Vagina (tissue), 2 donors: ENCODE measurements at regions not wholly inside any gene's neighbourhood (a gene's known extent, or its start where the extent isn't known, plus 50 kb on each side); places are given as distances from the start of the nearest gene placed in this dataset.

ENCODE experiments used
- DNase-seq, 2 donors: peaks; one replicate each; pipeline ENCODE4 v3.0.0-alpha.2; 2017; ENCODE audit errors: extremely low spot score in 2 of 2
- H3K27ac ChIP-seq: fragments of 200-600 bp; sonication (generic); one replicate; pipeline ENCODE4 v1.5.1; 2019
- H3K27me3 ChIP-seq: fragments of 200-600 bp; sonication (generic); one replicate; pipeline ENCODE4 v1.5.1; 2019
- H3K36me3 ChIP-seq, 2 donors: fragments of 200-600 bp; sonication (generic); one replicate each; pipeline ENCODE4 v1.5.1; 2017 to 2019
- H3K4me1 ChIP-seq: fragments of 200-600 bp; sonication (generic); one replicate; pipeline ENCODE4 v1.5.1; 2019
- H3K4me3 ChIP-seq, 2 donors: fragments of 200-600 bp; sonication (generic); 1 replicate in 1 of 2; 2 replicates in 1 of 2; pipeline ENCODE4 v1.5.1; 2016 to 2019
- H3K9me3 ChIP-seq: fragments of 200-600 bp; sonication (generic); one replicate; pipeline ENCODE4 v1.5.1; 2019
- POLR2A ChIP-seq, 2 donors: fragments of 450-650 bp; IDR thresholded peaks; one replicate each; pipeline ENCODE4 v1.6.1; 2017; ENCODE audit warnings: antibody characterized with exemption in 2 of 2, mild to moderate bottlenecking in 2 of 2, moderate library complexity in 2 of 2
- POLR2AphosphoS5 ChIP-seq, 2 donors: sonication (generic); formaldehyde crosslinking; IDR thresholded peaks; one replicate each; pipeline ENCODE4 v1.9.0; 2017; ENCODE audit warnings: antibody characterized with exemption in 2 of 2, mild to moderate bottlenecking in 2 of 2, low read depth in 1 of 2; ENCODE audit not compliant: insufficient read depth in 1 of 2
- intact Hi-C: fragments of 100-400 bp; cut with DNase I; formaldehyde crosslinking; loops from one replicate; pipeline ENCODE4 v1.15.1; 2023
- TF ChIP-seq, protein P1 (sequence below), 3 experiments: fragments of 450-650 bp in 2 of 3; fragments of 200-600 bp in 1 of 3; sonication (generic) in 1 of 3; IDR thresholded peaks; one replicate each; pipeline ENCODE4 v1.5.1; 2017 to 2019; ENCODE audit warnings: antibody characterized with exemption in 3 of 3, mild to moderate bottlenecking in 2 of 3, moderate library complexity in 2 of 3

DNA sequence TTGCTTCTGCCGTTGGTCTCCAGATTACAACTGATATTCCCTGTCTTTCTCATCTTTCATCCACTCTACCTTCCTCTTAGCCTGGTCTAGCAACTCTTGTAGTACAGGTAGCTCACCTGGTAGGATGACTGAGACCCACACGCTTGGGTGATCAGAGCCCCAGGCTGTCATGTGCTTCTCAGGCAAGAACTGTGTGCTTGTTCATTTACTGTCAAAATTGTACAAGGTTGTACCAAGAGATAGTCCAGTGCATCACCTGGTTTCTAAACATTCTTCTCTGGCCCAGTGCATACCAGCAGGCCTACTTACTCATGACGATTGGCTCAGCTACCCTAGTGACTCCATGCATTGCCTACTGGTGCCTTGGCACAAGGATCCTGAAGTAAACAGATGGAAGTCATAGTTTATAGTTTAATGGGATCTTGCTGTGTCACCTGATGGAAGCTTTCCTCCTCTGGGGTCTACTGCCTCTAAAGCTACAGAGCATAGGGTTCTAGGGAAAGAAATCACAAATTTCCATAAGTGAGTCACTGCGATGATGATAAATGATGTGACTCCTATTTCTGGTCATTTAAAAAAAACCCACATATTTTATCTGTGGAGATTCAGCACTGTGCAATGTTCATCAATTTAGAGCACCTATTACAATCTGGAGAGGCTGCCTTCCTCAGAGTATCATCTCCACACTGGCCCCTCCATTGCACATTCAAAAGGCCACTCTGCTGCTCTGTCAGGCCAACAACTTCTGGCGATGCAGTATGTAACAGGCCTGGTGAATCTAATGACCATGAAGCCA is 481.8 kb upstream of the MEIS1 start:
- intact Hi-C loops = no loop called here
- Histone ChIP-seq H3K4me3 (no peak overlapping the region), H3K36me3 (no peaks in the 10 kb centered on the region), H3K27me3 (no peaks in the 10 kb centered on the region), H3K9me3 (no peaks in the 10 kb centered on the region), H3K4me1 (no peaks in the 10 kb centered on the region), H3K27ac (no peak overlapping the region)
- TF ChIP-seq, protein P1, sequence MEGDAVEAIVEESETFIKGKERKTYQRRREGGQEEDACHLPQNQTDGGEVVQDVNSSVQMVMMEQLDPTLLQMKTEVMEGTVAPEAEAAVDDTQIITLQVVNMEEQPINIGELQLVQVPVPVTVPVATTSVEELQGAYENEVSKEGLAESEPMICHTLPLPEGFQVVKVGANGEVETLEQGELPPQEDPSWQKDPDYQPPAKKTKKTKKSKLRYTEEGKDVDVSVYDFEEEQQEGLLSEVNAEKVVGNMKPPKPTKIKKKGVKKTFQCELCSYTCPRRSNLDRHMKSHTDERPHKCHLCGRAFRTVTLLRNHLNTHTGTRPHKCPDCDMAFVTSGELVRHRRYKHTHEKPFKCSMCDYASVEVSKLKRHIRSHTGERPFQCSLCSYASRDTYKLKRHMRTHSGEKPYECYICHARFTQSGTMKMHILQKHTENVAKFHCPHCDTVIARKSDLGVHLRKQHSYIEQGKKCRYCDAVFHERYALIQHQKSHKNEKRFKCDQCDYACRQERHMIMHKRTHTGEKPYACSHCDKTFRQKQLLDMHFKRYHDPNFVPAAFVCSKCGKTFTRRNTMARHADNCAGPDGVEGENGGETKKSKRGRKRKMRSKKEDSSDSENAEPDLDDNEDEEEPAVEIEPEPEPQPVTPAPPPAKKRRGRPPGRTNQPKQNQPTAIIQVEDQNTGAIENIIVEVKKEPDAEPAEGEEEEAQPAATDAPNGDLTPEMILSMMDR (IDR thresholded peaks at IDR 0.05) = no peak
- TF ChIP-seq POLR2AphosphoS5 (IDR thresholded peaks at IDR 0.05; ENCODE audit: insufficient read depth in 1 of 2, low read depth in 1 of 2) (no peak), POLR2A (IDR thresholded peaks at IDR 0.05) (no peak)
- no peak for DNase-seq

DNA sequence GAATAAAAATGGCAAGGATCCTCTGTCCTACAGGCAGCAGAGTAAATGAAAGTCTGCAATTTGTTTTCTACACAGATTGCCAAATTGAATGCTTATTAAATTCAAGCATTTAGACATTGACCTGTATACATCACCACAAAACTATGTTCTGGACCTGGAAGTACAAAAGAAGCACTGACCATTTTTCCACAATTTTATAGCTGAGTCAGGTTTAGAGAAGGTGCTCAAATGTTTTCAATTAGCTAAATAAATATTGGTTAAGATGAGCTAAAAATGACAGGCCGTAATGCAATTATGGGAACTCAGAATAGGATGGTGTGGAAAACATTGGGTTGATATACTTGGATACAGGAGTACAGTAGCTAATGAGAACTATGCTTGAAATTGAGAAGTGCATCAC is 490.7 kb upstream of the MEIS1 start:
- Histone ChIP-seq H3K9me3 (no peaks in the 10 kb centered on the region), H3K4me1 (no peaks in the 10 kb centered on the region), H3K36me3 (no peaks in the 10 kb centered on the region), H3K4me3 (no peak overlapping the region), H3K27ac (no peak overlapping the region), H3K27me3 (no peaks in the 10 kb centered on the region)
- intact Hi-C loops = no loop called here
- TF ChIP-seq, protein P1 (IDR thresholded peaks at IDR 0.05) = no peak
- no peak for TF ChIP-seq POLR2AphosphoS5 (IDR thresholded peaks at IDR 0.05; ENCODE audit: insufficient read depth in 1 of 2, low read depth in 1 of 2)
- no peak for DNase-seq

DNA sequence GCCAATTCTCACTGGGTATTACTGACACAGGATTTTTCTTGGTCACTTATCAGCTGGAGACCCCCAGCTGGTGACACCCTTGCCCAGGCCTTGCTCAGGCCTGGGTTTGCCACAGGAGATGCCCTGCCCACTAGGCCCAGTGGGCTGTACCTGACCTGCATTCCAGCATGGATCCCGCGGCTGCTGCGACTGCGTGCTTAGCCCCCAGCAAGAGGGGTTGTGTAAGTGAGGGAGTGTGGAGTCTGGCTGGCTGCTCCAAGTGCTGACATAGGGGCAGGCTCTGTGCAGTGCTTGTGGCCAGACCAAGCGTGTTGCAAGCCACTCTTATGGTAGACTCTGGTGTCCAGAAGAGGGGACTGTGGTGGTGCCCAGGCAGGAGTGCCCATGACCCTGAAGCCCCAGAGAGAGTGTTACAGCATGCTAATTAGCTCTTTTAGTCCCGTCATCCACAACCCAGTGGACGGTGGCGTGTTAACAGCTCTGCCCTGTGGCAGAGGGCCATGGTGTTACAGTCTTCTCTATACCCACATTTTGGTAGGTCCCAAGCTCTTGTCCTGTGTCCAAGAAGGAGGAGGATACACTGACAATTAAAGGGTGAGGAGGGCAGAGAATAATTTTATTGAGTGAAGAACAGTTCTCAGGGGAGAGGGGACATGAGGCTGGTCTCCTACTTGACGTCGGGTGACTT is 491.7 kb upstream of the MEIS1 start:
- Histone ChIP-seq H3K27ac (no peak overlapping the region), H3K36me3 (no peaks in the 10 kb centered on the region), H3K4me1 (no peaks in the 10 kb centered on the region), H3K4me3 (no peak overlapping the region), H3K27me3 (no peaks in the 10 kb centered on the region), H3K9me3 (no peaks in the 10 kb centered on the region)
- TF ChIP-seq POLR2A (IDR thresholded peaks at IDR 0.05) (no peak), POLR2AphosphoS5 (IDR thresholded peaks at IDR 0.05; ENCODE audit: insufficient read depth in 1 of 2, low read depth in 1 of 2) (no peak)
- TF ChIP-seq, protein P1 (IDR thresholded peaks at IDR 0.05) = no peak
- intact Hi-C loops = no loop called here
- no peak for DNase-seq

DNA sequence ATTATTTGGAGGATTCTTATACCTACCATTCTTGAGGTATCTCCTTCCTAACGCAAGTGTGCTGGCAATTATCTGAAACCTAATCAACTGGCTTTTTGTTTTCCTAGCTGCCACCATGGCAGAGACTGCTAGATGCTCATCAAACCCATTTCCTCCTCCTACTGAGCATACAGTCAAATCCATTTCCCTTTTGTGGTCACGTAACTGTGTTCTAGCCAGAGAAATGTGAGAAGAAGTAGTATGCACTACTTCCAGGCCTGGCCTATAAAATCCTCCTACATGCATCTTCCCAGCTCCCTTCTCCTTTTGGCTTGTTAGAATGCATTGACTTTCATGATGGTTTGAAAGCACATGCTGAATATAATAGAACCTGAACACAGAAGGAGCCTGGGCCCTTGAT is 494.1 kb upstream of the MEIS1 start:
- Histone ChIP-seq H3K27ac (no peak overlapping the region), H3K27me3 (no peaks in the 10 kb centered on the region), H3K4me1 (no peaks in the 10 kb centered on the region), H3K4me3 (no peak overlapping the region), H3K9me3 (no peaks in the 10 kb centered on the region), H3K36me3 (no peaks in the 10 kb centered on the region)
- TF ChIP-seq POLR2AphosphoS5 (IDR thresholded peaks at IDR 0.05; ENCODE audit: insufficient read depth in 1 of 2, low read depth in 1 of 2) (no peak), POLR2A (IDR thresholded peaks at IDR 0.05) (no peak)
- TF ChIP-seq, protein P1 (IDR thresholded peaks at IDR 0.05) = no peak
- intact Hi-C loops = no loop called here
- no peak for DNase-seq

DNA sequence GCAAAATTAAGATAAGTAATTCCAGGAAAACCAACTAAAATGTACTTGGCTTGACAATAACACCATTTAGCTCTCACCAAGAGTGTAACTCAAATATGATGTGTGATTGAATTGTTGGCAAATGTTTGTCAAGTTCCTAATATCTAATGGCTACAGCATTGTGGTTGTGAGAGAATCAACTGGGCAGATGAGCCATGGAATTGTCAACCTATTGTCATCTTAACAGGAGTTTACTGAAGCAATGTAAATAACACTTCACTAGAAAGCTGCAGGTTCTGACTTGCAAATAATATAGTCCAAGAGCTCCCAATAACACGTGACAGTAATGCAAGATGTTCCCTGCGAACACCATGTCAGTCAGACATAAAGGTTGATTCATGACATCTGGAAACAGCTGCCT is 495.2 kb upstream of the MEIS1 start:
- TF ChIP-seq, protein P1 (IDR thresholded peaks at IDR 0.05) = no peak
- TF ChIP-seq POLR2AphosphoS5 (IDR thresholded peaks at IDR 0.05; ENCODE audit: insufficient read depth in 1 of 2, low read depth in 1 of 2) (no peak), POLR2A (IDR thresholded peaks at IDR 0.05) (no peak)
- no peaks in the 10 kb centered on the region for H3K27me3 ChIP-seq
- no peaks in the 10 kb centered on the region for H3K36me3 ChIP-seq
- no peaks in the 10 kb centered on the region for H3K4me1 ChIP-seq
- DNase-seq = no peak
- intact Hi-C loops = no loop called here
- H3K27ac ChIP-seq = no peak overlapping the region
- no peaks in the 10 kb centered on the region for H3K9me3 ChIP-seq
- H3K4me3 ChIP-seq = no peak overlapping the region
